NOMO-1 treated with dmso at 0.1 percent for 144 hours (cell line): ENCODE measurements at regions not wholly inside any gene's neighbourhood (a gene's known extent, or its start where the extent isn't known, plus 50 kb on each side); places are given as distances from the start of the nearest gene placed in this dataset.

ENCODE experiments used
- DNase-seq: peaks from one replicate; lab custom pipeline; 2025; ENCODE audit not compliant: unreplicated experiment; lab: John Stamatoyannopoulos, UW

- DNase-seq: no peak
Observed at GRCh38 chr4:145347684-145348083, 134.0 kb upstream of the SMAD1 start.

DNA sequence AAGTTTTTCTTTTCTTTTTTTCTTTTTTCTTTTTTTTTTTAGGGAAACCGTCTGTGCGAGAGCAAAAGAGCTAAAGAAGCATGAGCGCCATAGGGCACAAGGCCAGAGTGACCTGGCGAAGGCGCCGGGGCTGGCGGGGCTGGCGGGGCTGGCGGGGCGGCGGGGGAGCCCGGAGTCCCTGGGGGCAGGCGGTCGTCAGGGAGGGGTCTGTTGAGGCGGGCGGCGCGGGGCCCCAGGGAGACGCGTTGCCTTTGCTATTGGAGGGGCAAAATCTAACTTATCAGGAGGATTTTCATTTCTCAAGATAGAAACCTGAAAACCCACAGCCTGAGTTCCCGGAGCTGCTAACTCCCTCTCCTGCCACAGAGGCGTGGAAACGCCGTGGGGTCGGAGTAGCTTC is 135.6 kb upstream of the SMAD1 start:
- no peak for DNase-seq

DNA sequence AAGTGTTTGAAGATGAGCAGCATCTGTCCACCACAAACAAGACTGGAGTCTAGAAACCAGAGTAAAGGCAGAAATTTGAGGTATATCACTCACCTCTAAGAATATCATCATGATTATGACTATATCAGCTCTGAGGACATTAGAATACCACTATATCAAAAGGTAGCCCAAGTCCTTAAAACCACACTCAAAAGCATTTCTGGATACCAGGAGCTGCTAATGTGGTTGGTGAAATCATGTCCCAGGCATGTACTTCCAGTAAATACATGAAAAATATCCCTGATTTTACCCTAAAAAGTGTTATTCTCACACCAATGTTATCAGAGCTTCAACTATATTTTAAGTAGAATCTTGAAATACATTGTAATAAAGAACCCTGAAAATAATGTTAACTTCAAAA is 136.3 kb upstream of the SMAD1 start:
- no peak for DNase-seq

GRCh38 chr4:145341381-145341780 is 140.3 kb upstream of the SMAD1 start:
- no peak for DNase-seq

DNA sequence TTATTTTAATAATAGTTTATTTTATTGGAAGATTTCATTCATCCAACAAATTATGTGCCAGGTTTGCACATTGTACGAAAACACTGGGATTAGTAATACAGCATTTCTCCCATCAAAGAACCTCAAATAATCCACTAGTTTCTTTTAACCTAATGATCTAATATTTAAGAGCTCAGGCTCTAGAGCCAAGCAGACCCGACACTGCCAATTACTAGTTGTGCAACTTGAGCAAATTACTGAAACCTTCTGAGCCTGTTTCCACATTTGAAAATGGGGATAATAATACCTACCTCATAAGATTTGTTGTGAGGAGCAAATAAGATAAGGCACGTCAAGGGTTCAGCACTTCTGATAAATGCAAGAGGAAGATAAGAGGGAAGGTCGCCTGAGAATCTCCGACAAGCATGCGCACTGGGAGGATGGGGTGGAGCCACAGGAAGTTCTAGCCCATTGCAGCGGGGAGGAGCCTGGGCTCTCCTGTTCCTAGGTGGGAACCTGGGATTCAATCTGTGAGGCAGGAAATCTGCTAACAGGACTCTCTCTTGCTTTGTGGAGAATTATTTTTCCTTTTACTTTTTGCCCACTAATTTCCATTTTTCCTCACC is 141.5 kb upstream of the SMAD1 start:
- no peak for DNase-seq

DNA sequence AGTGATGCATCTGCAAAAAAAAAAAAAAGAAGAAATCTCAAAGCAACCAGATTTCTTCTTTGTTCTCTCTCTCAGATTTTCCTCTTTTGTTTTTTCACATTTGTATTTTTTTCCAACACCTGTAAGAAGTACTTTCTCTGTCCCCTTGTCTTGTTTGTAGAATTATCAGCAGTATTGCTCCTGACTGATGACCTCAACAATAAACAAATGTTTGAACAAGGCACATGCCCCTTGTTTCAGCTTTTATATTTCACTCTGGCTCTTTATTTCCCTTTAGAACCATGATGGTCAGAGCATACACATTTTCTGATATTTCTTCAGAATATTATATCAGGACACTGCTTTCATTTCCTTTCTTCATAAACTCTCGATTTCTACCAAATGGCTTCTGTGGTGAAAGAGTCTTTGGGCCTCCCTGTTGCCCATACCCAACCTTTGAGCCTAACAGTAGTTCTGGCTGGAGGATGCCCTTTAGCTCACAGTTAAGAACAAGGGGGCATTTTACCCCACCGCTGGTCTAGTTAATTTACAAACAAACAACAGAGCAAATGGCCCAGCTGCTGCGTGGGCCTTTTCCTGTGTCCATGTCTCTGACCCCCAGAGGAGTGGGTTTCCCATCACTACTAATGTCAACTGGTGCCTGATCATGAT is 142.5 kb upstream of the SMAD1 start:
- DNase-seq: no peak

GRCh38 chr4:145338568-145338967 is 143.1 kb upstream of the SMAD1 start:
- no peak for DNase-seq

GRCh38 chr4:145337391-145337790 is 144.3 kb upstream of the SMAD1 start:
- DNase-seq: no peak

GRCh38 chr4:145333786-145334185 is 147.9 kb upstream of the SMAD1 start:
- no peak for DNase-seq

GRCh38 chr4:145326491-145326890 is 146.1 kb upstream of the OTUD4 start:
- no peak for DNase-seq

GRCh38 chr4:145324161-145324560 is 143.8 kb upstream of the OTUD4 start:
- no peak for DNase-seq

DNA sequence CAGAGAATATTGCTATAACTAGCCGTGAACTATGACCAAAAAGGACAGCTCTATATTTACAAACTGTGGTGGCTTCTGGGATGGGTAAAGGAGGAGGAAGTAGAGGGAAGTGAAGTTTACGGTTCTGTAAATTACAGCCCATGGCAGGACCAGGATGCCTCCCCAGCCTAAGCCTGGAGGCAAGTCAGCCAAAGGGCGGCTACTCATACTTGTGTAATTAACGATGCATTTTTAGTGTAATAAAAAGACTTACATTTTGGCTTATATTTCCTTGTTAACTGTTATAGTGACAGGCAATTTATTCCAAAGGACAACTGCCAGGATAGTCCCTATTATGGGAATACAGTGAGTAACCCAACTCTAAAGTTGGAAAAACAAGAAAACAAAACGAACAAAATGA is 139.9 kb upstream of the OTUD4 start:
- DNase-seq: no peak

DNA sequence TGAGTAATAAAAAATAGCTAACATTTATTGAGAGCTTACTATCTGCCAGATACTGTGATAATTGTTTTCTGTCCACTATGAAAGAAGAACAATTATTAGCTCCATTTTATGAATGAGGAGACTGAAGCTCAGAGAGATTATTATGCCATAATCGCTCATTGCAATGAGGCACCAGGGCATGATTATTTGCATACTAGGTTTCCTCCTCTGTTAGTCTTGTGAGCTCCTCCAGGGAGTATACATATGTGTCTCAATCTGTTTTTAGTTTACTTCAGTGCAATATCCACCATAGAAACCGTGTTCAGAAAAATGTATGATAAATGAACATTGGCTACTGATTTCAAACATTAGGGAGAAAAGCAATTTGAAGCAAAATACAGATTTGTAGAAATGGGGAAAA is 139.4 kb upstream of the OTUD4 start:
- DNase-seq: no peak

- no peak for DNase-seq
Observed at GRCh38 chr4:145316897-145317574, 136.6 kb upstream of the OTUD4 start.

DNA sequence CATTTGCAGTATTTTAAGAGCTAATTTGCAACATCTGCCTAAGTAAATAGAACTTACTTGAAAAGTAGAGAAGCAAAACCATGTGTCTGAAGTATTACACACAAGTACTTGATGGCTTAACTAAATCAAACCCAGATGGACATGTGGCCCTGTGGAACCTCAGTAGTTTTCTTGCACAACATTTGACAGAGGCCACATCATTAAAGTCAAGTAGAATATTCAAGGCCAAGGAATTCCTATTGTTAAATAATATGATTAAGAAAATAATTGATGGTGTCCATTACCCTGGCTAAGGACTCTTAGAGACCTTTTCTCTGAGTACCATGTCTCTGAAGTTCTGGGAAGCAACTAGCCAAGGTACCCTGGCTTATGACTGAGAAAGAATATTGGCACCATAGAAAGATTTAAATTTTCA is 135.4 kb upstream of the OTUD4 start:
- DNase-seq: no peak

DNA sequence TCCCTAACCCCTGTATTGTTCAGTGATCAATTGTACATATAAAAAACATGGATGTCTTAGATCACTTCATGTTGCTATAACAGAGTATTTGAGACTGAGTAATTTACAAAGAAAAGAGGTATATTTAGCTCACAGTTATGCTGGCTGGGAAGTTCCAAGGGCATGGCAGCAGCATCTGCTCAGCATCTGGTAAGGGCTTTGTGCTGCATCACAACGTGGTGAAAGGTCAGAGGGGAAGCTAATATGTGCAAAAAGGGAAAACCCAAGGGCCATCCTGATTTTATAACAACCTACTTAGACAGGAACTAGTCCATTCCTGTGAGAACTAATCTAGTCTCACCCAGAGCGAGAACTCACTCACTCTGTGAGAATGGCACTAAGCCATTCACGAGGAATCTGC is 128.2 kb upstream of the OTUD4 start:
- no peak for DNase-seq

DNA sequence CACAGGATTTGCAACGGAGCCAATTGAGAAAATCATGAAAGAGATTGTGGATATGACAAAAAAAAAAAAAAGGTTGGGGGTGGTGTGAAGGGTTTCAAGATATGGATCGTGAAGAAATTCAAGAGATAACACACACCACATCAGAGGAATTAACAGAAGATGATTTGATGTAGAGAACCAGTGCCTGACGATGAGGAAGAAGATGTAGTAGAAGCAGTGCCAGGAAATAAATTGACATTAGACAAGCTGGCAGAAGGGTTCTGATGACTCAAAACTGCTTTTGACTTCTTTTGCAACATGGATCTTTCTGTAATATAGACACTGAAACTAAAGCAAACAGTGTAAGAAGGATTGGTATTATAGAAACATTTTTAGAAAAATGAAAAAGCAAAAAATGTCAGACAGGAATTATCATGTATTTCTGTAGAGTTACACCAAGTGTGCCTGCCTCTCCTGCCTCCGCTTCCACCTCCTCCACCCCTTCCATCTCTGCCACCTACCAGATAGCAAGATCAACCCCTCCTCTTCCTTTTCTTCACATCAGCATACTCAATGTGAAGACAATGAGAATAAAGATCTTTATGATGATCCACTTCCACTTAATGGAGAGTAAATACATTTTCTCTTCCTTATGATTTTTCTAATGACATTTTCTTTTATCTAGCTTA is 127.5 kb upstream of the OTUD4 start:
- no peak for DNase-seq

GRCh38 chr4:145307120-145307519 is 126.7 kb upstream of the OTUD4 start:
- DNase-seq: no peak

GRCh38 chr4:145302725-145303124 is 122.3 kb upstream of the OTUD4 start:
- no peak for DNase-seq

GRCh38 chr4:145301386-145302080 is 121.1 kb upstream of the OTUD4 start:
- no peak for DNase-seq

DNA sequence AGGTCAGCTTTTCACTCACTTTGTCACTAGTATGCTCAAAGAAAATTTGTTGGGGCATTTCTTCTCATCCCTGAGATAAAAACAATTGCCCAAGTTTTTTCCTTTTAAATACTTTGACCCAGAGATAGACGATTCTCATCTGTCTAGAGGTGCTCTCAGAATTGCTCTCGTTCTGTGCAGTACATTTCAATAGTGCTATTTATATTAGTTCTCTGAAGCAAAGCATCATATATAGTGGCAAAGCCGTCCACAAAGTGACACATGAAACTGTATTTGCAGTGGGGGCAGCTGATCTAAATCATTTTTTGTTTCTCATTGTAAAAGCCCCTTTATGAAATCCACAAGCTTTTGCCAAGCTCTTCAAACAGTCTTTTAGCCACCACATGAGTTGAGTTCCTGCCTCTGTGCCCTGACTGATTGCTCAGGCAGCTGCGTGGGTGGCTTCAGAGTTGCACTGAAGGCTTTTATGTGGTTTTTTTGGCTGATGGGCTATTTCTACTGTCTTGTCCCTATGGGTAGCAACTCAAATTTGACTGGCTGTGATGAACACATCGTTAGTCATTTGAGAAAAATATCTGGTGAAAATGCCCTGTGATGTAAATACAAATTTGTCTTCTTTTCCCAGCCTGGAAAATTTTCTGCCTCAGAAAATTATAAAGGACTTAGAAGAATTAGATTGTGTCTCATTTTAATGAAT is 119.1 kb upstream of the OTUD4 start:
- no peak for DNase-seq
